HG02798 (cell line): ENCODE measurements at regions not wholly inside any gene's neighbourhood (a gene's known extent, or its start where the extent isn't known, plus 50 kb on each side); places are given as distances from the start of the nearest gene placed in this dataset.

ENCODE experiments used
- ATAC-seq: cut with Tn5 transposase; IDR thresholded peaks from one replicate; pipeline ENCODE4 v1.9.1; 2021; ENCODE audit warnings: mild to moderate bottlenecking; ENCODE audit not compliant: unreplicated experiment, poor library complexity

DNA sequence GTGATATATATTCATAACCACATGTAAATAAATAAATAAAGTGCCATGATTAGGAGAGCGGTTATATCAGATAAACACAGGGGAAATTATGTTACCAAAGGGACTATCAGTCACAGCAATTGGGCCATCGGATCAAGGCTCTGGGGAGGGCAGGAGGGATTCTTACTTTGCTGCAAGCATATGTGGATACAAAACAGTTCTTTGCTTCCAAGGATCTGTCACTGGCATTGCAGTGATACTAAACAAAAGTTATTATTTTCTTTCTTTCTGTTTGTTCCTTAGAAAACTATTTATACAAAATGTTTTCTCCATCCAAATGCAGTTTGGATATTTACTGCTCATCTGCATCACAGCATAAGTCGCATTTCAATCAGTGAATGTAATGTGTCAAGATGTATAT lies 188.4 kb upstream of the MGMT start:
- ATAC-seq, result no peak

DNA sequence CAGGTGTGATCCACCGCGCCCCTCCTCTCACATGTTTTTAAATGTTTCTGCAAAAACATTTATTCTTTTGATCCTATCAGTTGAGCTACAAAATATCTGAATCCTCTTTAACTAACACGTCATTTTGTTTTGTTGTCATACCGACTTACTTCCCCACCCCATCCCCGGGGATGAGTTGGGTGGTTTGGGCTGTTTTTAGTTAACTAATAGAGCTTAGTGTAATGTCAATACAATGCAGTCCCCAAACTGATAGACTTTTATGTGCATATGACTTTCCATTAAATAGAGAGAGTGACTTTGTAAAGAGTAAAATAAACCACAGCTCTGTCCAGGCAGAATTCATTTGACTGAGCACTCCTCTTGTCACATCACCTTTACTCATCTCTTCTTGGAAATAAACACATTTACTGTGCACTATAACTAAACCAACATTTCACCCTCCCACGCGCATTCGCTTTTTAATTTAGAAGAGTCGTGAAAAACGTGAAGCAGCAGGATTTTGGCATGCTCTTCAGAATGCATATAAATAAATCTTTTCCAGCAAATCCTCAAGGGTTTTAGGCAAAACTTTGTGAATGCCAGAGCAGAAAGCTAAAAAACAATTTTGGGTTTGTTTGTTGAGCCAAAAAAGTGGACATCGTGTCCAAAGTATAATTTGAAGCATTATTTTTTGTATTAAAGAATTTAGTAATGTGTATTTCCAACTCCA lies 187.4 kb upstream of the MGMT start:
- no peak for ATAC-seq

DNA sequence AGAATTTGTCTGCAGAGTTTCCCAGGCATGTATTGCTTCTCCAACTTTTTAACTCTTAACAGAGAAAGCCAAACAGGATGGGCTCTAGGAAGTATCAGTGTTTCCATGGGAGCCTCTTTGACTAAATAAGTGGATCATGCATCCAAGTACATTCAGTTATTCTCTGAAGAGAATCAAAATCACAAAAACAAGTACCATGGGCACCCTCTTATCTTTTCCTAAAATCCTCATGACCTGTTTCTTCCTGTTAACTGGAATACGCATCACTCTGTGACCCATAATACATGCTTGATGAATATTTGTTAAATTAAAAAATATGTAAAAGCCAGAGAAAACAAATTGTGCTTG lies 186.9 kb upstream of the MGMT start:
- no peak for ATAC-seq

DNA sequence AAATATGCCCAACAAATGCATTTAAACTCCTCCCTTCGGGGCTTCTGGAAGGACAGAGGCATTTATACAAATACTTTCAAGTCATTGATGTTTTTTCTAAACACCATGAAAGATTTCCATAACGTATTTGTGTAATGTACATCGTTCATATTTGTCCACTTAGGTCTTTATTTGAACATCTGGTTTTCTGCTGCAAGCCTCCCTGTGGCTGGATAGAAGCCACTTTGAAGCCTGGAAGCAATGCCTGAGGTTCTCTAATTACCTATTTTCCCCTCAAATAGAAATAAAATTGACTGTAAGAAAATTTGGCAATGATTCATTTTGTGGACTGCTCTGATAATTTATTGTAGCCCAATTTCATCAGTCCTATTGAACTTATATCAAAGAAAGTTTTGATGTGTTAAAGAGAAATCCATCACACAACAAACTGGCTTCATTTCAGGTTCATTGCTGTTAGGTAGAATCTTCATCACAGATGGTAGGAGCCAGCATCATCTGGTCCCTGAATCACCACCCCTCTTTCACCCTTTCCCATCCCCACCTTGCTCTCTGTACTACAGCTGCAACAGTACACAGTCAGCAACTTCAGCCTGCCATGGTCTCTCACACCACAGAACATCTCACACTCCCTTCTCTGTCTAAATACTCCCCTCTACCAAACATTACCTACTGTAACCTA lies 186.0 kb upstream of the MGMT start:
- no peak for ATAC-seq

DNA sequence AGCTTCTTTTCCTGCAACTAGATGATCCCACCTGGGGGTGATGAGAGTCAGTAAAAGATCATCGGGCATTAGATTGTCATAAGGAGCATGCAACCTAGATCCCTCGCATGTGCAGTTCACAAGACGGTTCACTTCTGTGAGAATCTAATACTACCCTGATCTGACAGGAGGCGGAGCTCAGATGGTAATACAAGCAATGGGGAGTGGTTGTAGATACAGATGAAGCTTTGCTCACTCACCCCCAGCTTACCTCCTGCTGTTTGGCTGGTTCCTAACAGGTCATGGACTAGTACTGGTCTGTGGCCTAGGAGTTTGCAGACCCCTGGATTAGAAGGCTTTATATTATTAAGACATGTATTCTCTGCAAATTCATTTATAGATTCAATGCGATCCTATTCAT lies 181.6 kb upstream of the MGMT start:
- no peak for ATAC-seq

DNA sequence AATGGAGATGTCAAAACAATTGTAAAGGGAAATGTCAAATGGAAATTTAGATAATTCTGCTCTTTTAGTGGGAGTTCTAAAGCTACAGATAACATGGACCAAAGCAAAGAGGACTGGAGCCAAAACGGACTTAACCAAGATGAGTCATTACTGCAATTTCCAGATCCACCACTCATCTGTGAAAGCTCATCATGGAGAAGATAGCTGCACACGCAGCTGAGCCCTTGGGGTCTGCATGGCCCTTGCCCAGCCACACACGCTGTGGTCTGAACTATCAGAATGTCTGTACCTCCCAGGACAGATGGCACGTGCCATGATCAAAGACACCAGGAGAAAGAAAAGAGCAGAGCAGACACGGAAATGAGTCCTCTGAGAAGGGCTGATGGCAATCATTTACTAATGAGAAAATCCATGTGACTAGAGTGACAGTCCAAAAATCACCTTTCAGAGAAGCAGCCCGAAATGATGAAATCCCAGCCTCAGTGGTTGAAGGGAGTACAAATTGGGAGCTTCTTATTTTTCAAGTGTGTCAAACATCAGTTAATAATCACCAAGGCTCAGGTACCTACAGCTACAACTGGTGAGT lies 177.9 kb upstream of the MGMT start:
- no peak for ATAC-seq

DNA sequence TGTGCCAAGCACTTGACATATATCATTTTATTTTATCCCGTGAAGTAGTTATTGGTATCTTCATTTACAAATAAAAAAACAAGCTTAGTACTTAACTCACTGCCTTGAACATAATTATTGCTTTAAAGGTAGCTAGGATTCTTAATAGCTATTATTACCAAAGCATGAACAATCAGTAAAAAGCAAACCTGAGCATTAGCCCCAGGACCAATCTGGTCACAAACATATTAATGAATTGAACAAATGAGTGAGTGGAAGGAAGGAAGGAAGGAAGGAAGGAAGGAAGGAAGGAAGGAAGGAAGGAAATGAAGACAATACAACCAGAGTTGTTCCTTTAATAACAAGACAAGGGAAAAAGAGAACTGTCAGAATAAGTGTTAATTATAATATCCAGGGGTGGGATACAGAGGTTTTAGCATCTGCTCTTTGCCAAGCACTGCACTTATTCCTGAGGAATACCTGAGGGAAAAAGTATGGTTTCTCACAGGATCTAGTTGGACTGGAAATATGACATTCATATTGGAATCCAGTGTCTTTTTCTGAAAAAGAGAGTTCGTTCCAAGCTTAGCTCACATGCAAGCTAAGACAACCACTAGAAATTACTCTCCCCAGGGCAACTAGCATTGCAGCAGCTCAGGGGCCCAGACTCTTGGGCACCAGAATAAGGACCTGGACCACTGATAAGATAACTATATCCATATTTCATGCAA lies 172.9 kb upstream of the MGMT start:
- no peak for ATAC-seq

DNA sequence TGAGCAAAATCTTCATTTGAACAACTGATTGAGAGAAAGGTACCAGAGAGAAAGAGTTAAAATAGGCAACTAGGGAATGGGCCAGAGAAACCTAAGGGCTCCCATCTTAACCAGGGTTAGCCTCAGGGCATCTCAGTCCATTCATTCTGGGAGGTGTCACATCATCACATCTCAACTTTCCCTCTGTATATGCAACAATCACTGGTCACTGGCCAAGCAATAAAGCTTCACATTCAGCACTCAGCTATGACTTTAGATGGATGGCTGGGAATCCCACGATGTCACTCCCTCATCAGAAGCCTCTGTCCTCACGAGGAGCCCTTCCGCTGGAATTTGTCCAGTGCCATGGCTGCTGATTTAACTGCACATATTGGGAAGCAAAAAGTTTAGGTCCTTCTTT lies 172.1 kb upstream of the MGMT start:
- no peak for ATAC-seq

DNA sequence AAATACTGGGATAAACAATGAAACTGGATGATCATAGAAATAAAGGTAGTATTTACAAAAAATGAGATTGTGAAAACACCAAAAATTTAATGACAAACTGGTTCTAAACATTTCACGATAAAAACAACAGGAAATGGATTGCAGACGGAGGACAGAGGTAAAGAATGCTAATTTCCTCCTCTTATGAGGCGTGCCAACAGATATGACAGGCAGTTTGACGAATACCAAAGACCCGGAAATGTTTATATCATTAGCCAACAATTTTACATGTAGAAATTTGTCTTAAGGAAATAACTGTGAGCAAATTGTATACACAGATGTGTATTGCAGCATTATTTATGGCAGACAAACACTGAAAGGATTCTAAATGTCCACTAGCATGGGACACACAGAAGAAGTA lies 162.0 kb upstream of the MGMT start:
- ATAC-seq, result no peak

DNA sequence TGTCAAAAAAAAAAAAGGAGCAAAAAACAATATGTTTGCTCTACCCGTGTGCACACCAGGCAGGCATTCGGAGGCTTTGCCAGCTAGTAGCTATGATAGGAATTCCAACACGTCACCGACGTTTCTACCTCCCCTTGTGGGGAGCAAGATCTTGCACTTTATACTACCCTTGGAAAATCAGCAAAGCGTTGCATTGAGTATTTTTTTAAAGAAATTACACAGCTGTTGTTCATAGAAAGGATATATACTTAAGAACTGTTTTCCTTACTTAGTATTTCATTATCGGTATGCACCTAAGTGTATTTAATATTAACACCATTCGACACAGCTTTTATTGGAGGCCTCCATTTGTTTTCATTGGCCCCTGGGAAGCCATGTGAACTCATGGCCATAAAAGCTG lies 159.9 kb upstream of the MGMT start:
- no peak for ATAC-seq

DNA sequence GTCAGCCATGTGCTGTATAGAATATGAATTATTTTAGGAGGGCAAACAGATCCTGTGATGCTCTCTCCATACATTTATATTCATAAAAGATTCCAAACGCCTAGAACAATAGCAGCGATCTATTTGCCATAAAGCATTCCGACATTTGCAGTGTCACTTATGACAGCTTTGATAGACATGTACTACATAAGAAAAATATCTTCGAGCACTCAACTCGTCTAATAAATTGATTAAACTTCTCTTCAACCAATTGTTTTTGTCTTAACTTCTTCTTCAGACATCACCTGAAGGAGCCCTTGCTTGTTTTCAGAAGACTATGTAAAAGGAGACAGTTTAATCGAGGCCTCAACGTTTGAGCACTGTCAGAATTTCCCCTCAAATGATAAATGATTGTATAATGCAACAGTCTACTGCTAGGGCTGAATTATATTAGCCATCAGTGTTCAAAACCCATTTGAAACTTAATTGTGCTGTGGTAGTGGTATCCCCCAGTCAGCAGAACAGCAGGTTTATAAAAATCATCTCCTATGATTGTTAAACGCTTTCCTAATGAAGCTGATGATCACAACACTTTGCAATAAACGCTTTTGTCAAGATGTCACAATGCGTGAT lies 158.0 kb upstream of the MGMT start:
- ATAC-seq, result no peak

DNA sequence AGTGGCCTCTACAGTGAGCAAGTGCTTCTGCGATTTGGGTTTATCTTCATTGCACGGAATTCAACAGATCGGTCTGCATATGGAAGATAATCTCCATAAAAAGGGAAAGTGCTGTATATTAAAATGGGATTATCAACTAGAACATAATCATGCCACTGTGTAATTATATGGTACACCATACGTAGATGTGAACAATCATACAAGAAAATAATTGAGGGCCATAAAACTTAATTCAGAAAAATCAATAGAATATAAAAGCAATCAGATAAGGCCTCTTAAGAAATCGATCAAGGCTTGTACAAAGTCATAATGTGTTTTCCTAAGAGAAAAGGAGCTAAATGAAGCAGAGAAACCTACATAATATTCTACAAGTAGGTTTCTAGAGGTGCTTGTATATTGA lies 157.5 kb upstream of the MGMT start:
- ATAC-seq, result no peak

DNA sequence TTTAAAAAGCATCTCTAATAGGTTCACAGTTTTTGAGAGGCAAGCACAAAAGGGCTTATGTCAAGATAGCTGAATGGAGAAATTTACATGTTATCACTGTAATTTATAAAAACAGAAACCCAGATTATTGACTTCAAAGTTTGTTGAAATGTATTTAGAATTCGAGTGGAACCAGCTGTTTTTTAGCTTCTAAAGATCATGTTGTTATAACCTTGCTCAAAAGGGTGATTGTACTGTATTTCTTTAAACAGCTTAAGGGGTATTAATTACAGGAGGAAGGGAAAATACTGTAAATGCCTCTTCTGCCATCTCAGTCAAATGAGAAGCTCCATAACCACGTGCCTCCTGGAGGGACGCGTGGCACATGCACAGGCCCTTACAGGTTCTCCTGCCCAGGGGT lies 156.2 kb upstream of the MGMT start:
- ATAC-seq, result no peak

DNA sequence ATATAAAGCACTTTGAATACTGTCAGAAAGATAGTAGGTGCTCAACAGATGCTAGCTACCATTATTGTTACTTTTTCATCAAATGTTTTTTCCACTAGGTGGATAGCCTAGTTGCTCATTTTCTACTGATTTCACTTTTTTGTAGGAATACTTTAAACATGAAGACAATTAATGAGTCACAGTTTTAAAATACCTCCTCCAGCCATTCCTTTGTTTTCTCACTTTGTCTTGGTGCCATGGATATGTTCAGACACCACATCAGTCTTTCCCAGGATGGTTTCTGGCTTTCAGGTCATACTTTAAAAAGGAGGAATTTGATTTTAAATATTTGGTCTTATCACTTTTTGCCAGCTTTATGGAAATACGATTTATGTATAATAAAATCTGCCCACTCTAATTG lies 147.1 kb upstream of the MGMT start:
- ATAC-seq, result no peak

DNA sequence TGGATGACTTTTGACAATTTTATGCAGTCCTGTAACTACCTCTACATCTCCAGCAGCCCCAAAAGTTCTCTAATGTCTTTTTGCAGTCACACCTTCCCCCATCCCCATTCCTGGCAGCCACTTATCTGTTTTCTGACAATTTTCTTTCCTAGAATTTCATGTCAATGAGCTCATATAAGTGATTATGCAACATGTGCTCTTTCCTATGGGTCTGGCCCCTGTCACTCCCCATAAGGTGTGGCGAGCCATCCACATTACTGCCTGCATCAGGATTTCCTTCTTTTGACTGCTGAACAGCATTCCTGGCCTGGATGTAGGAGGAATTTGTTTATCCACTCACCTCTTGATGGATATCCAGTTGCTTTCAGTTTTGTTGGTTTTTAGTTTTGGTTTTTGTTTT lies 146.7 kb upstream of the MGMT start:
- no peak for ATAC-seq

DNA sequence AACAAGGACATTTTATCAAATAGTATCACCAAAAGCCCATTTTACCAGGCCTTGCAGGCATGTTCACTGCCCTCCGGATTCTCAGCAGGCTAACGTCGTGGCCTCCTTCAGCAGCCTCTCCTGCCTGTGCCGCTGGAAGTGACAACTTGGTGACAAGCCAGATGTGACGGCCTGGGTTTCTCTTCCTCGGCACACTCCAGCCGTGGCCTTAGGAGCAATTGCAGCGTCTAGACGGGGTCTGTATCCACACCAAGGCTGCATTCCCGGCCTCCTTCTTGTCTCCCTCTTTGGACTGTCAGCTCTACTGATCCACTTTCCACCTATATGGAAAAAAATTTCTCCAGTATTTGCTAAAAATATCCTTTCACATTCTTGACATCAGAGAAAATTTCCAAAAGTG lies 145.3 kb upstream of the MGMT start:
- ATAC-seq, result no peak

DNA sequence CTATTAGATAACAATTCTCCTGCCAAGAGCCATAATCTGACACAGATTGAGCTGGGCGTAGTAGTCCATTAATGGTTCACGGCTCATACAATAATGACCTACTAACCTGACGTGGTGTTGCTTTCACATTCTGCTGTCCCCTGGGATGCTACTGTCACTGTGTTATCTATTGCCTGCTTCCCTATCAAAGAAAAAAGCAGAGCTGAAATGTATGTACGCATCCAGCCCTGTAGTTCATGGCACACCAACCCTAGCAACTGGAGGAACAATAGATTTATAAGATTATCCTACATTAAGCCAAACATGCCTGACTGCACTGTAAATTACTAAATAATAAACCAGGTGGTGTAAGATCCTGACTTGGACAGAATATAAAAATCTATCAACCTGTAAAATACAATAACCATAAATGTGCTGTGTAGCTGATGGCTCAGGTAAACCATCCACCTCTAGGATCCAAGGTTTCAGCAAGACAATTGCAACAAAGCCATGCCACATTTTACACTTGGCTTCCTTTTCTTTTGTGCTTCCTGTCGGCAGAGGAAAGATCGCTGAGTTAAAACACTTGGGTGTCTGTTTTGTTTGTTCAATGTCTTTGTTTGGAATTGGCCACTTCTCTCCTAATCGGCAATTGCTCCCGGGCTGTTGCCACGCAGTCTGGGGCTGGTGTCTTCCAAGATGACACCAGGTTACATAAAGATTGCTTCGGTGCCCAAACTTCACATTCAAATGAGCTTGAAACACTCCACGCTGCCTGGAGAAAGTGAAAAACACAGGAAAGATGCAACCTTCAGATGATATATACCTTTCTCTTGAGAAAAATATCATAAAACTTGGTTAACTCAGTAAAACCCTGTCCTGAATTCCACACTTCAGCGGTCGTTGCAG lies 143.9 kb upstream of the MGMT start:
- no peak for ATAC-seq

DNA sequence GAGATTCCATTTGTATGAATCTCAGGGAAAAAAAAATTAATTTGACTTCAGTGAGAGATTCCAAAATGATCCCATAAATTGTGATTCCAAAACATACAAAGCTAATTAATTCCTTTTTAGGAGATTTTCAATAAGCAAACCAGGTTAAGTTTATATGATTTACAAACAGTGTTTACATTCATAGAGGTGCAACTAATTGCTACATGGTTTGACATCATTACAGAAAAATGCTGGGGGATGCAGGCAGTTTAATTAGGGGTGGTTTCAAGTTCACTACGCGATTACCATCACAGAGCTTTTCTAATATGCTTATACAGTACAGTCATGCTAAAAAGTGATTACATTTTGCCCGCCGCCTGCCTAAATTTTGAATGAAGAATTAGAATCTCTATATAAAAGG lies 143.2 kb upstream of the MGMT start:
- ATAC-seq, result no peak

DNA sequence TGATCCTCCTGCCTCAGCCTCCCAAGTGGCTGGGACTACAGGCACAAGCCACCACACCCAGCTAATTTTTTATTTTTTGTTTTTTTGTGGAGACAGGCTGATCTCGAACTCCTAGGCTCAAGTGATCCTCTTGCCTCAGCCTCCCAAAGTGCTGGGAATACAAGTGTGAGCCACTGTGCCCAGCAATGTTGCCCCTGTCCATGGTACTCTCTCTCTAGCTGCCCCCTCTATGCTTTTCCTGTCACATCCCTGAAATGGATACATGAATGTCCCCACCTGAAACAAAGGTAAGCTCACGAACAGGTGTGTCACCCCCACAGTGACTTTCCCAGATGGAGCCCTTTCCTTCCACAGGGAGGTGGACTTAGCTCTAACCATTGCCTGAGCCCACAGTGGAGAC lies 141.1 kb upstream of the MGMT start:
- no peak for ATAC-seq

DNA sequence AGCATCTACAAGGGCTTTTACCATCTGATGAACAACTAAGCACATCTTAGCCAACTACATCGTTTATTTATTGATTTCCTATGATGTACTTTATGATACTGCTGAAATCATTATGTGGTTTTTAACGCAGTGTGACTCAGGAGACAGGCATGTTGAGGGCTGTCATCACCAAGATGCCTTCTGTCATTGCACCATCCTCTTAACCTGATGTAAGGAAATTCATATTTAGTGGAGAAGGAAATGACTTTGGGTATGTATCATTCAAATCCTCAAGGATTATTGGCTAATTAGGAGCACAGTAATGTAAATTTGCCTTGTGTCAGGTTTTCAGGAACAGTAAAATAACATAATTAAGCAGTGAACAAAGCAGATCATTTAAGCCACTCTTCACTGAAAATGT lies 138.5 kb upstream of the MGMT start:
- ATAC-seq, result no peak
